Activated T-helper 1 cell treated with anti-CD3 and anti-CD28 coated beads, Interleukin-12 subunit alpha, Interleukin-12 subunit beta, Interleukin-2, Interleukin-4 antibody, amounts not matched to agents 30 ng/mL and 10 ng/mL and 1 ng/mL, durations not matched to agents 14 hours and 24 hours and 36 hours (primary cell): ENCODE measurements at regions not wholly inside any gene's neighbourhood (a gene's known extent, or its start where the extent isn't known, plus 50 kb on each side); places are given as distances from the start of the nearest gene placed in this dataset.

Source experiments
- DNase-seq: peaks from one replicate; pipeline ENCODE4 v3.0.0; 2021; ENCODE audit warnings: low spot score
- H3K27ac Mint-ChIP-seq: one replicate; pipeline ENCODE4 v1.8.0; 2021; ENCODE audit warnings: mild to moderate bottlenecking, mixed read lengths
- H3K27me3 Mint-ChIP-seq: one replicate; pipeline ENCODE4 v1.8.0; 2022; ENCODE audit warnings: mild to moderate bottlenecking, moderate library complexity, mixed read lengths; ENCODE audit not compliant: insufficient read depth
- H3K36me3 Mint-ChIP-seq: one replicate; pipeline ENCODE4 v1.8.0; 2021; ENCODE audit warnings: low read depth, mixed read lengths
- H3K4me1 Mint-ChIP-seq: one replicate; pipeline ENCODE4 v1.8.0; 2021; ENCODE audit warnings: low read depth, mixed read lengths
- H3K4me3 Mint-ChIP-seq: one replicate; pipeline ENCODE4 v1.8.0; 2021; ENCODE audit warnings: mild to moderate bottlenecking, moderate library complexity, mixed read lengths
- H3K9me3 Mint-ChIP-seq: one replicate; pipeline ENCODE4 v1.8.0; 2021; ENCODE audit warnings: mixed read lengths
- intact Hi-C: fragments of 100-400 bp; cut with micrococcal nuclease; formaldehyde crosslinking; loops from one replicate; pipeline ENCODE4 v1.15.1; 2024

- DNase-seq: no peak
- Mint-ChIP-seq H3K4me1 (peaks cover 17% of the 10 kb centered on the region), H3K27ac (no peak overlapping the region), H3K36me3 (no peaks in the 10 kb centered on the region), H3K4me3 (no peak overlapping the region), H3K9me3 (no peaks in the 10 kb centered on the region), H3K27me3 (peaks cover 2% of the 10 kb centered on the region)
- intact Hi-C loops: no loop called here
These were observed 122.3 kb upstream of the OTUD4 start for GRCh38 chr4:145302725-145303124.

DNA sequence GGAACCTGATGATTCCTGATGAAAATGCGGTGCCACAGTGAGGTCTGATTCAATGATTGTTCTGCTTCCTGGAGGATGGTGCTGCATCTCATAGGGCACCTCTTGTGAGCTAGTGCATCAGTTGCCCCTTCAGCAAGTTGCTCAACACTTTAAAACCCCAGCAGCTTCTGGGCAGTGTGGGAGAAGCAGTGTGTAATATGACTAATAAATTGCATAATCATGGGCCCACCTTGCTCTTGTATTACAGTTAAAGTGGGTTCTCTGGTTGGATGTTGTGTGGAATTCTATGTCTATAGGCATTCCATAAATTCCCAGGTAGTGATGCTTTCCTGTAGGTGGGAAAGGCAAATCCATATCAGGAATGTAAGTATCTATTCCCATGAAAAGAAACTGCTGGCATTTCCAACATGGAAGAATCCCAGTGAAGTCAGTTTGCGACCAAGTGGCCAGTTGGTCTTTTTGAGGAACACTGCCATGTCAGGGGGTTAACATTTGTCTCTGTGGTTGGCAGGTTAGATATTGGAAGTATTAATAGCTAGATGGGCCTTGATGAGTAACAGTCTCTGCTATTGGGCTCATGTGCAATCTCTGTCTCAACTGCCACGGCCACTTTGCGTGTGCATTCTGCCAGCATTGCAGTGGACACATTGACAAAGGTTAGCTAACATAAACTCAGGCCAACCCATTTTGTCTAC is 121.1 kb upstream of the OTUD4 start:
- H3K27ac Mint-ChIP-seq: no peak overlapping the region
- no peaks in the 10 kb centered on the region for H3K36me3 Mint-ChIP-seq
- DNase-seq: no peak
- H3K27me3 Mint-ChIP-seq: peaks cover 4% of the 10 kb centered on the region
- intact Hi-C loops: no loop called here
- peaks cover 17% of the 10 kb centered on the region for H3K4me1 Mint-ChIP-seq
- no peak overlapping the region for H3K4me3 Mint-ChIP-seq
- no peaks in the 10 kb centered on the region for H3K9me3 Mint-ChIP-seq

DNA sequence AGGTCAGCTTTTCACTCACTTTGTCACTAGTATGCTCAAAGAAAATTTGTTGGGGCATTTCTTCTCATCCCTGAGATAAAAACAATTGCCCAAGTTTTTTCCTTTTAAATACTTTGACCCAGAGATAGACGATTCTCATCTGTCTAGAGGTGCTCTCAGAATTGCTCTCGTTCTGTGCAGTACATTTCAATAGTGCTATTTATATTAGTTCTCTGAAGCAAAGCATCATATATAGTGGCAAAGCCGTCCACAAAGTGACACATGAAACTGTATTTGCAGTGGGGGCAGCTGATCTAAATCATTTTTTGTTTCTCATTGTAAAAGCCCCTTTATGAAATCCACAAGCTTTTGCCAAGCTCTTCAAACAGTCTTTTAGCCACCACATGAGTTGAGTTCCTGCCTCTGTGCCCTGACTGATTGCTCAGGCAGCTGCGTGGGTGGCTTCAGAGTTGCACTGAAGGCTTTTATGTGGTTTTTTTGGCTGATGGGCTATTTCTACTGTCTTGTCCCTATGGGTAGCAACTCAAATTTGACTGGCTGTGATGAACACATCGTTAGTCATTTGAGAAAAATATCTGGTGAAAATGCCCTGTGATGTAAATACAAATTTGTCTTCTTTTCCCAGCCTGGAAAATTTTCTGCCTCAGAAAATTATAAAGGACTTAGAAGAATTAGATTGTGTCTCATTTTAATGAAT is 119.1 kb upstream of the OTUD4 start:
- intact Hi-C loops: loop anchor here (1.0 to 10.0 kb wide), 7 partner anchors 119 to 1125 kb away; partner anchors contain the start of genes LSM6, MMAA, OTUD4 and SMAD1
- H3K27me3 Mint-ChIP-seq: peaks cover 6% of the 10 kb centered on the region
- H3K4me1 Mint-ChIP-seq: peaks cover 17% of the 10 kb centered on the region
- no peak overlapping the region for H3K27ac Mint-ChIP-seq
- no peak overlapping the region for H3K4me3 Mint-ChIP-seq
- no peaks in the 10 kb centered on the region for H3K9me3 Mint-ChIP-seq
- peak; percentile 2 for DNase-seq
- no peaks in the 10 kb centered on the region for H3K36me3 Mint-ChIP-seq

GRCh38 chr4:145298885-145299284 is 118.5 kb upstream of the OTUD4 start:
- DNase-seq: no peak
- intact Hi-C loops: loop anchor here (1.0 to 10.0 kb wide), 7 partner anchors 119 to 1124 kb away; partner anchors contain the start of genes LSM6, MMAA, OTUD4 and SMAD1
- H3K4me1 Mint-ChIP-seq: peaks cover 17% of the 10 kb centered on the region
- H3K36me3 Mint-ChIP-seq: no peaks in the 10 kb centered on the region
- H3K4me3 Mint-ChIP-seq: no peak overlapping the region
- peaks cover 8% of the 10 kb centered on the region for H3K27me3 Mint-ChIP-seq
- no peaks in the 10 kb centered on the region for H3K9me3 Mint-ChIP-seq
- no peak overlapping the region for H3K27ac Mint-ChIP-seq

DNA sequence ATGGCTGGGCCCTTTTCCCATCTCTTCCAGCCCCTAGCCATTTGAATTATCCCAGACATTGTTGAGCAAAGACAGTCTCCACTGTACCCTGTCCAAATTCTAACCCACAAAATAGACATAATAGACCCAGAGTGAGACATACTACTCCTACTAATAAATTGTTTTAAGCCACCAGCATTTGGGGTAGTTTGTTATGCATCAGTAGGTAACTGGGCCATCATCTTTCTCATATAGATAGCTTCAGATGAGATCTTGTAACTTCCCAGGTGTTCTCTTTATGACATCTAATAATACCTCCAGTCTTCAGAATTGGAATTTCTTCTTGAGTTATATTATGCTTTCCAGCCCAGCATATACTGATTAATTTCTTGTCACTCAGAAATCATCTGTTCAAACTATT is 117.2 kb upstream of the OTUD4 start:
- no peak for DNase-seq
- Mint-ChIP-seq H3K4me3 (no peak overlapping the region), H3K27me3 (peaks cover 8% of the 10 kb centered on the region), H3K9me3 (no peaks in the 10 kb centered on the region), H3K36me3 (no peaks in the 10 kb centered on the region), H3K4me1 (peaks cover 17% of the 10 kb centered on the region), H3K27ac (no peak overlapping the region)
- intact Hi-C loops: loop anchor here (5.0 to 10.0 kb wide), 2 partner anchors 880 to 1123 kb away; partner anchors contain the start of gene LSM6

- intact Hi-C loops: loop anchor here (5.0 to 10.0 kb wide), 2 partner anchors 882 to 1121 kb away; partner anchors contain the start of gene LSM6
These were observed 115.2 kb upstream of the OTUD4 start for GRCh38 chr4:145295547-145295946.

GRCh38 chr4:145295122-145295521 is 114.7 kb upstream of the OTUD4 start:
- Mint-ChIP-seq H3K4me3 (no peak overlapping the region), H3K27ac (no peak overlapping the region), H3K4me1 (peaks cover 12% of the 10 kb centered on the region), H3K27me3 (peaks cover 13% of the 10 kb centered on the region), H3K9me3 (no peaks in the 10 kb centered on the region), H3K36me3 (no peaks in the 10 kb centered on the region)
- no peak for DNase-seq
- intact Hi-C loops: loop anchor here (5.0 to 10.0 kb wide), 2 partner anchors 882 to 1120 kb away; partner anchors contain the start of gene LSM6

More at GRCh38 chr4:145295547-145295946, 115.2 kb upstream of the OTUD4 start:
- no peaks in the 10 kb centered on the region for H3K36me3 Mint-ChIP-seq
- H3K27me3 Mint-ChIP-seq: peaks cover 13% of the 10 kb centered on the region
- H3K4me1 Mint-ChIP-seq: peaks cover 16% of the 10 kb centered on the region
- H3K27ac Mint-ChIP-seq: no peak overlapping the region
- no peak overlapping the region for H3K4me3 Mint-ChIP-seq
- no peak for DNase-seq
- H3K9me3 Mint-ChIP-seq: no peaks in the 10 kb centered on the region

DNA sequence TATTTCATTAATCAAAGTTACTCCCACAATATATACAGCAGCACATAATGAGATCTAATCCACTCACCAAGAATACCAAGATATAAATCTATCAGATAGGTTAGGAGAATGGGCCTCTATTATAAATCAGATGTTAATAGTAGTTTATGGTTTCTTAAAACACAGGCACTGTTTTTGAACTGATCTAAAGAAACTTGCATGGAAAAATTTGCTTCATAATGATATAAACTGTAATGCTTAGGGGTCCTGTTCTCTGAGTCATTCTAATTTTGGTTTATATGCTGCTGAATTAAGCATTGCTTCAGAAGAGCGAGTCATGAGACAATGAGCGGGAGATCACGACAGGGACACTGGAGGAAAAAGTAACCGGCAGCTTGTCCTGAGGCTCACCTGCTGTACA is 113.3 kb upstream of the OTUD4 start:
- intact Hi-C loops: loop anchor here (10.0 kb wide), 1 partner anchor 1119 kb away; no protein-coding TSS in a partner anchor
- Mint-ChIP-seq H3K36me3 (no peaks in the 10 kb centered on the region), H3K27ac (no peak overlapping the region), H3K27me3 (peaks cover 13% of the 10 kb centered on the region), H3K4me3 (no peak overlapping the region), H3K4me1 (no peaks in the 10 kb centered on the region), H3K9me3 (no peaks in the 10 kb centered on the region)
- DNase-seq: no peak

DNA sequence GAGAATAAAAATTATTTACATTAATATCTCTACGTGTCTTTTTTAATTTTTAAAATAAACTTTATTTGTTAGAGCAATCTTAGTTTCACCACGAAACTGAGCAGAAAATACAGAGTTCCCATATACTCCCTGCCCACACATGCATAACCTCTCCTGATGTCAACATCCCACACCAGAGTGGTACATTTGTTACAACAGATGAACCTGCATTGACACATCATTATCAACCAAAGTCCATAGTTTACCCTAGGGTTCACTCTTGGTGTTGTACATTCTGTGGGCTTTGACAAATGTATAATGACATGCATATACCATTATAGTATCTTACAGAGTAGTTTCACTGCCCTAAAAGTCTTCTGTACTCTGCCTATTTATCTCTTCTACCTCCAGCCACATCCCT is 110.6 kb upstream of the OTUD4 start:
- intact Hi-C loops: loop anchor here (10.0 kb wide), 1 partner anchor 1116 kb away; no protein-coding TSS in a partner anchor
- Mint-ChIP-seq H3K9me3 (no peaks in the 10 kb centered on the region), H3K27me3 (peaks cover 11% of the 10 kb centered on the region), H3K4me1 (no peaks in the 10 kb centered on the region), H3K27ac (no peak overlapping the region), H3K4me3 (no peak overlapping the region), H3K36me3 (no peaks in the 10 kb centered on the region)
- DNase-seq: no peak

- no peak overlapping the region for H3K27ac Mint-ChIP-seq
- H3K27me3 Mint-ChIP-seq: peaks cover 7% of the 10 kb centered on the region
- intact Hi-C loops: loop anchor here (10.0 kb wide), 1 partner anchor 1115 kb away; no protein-coding TSS in a partner anchor
- H3K4me1 Mint-ChIP-seq: no peaks in the 10 kb centered on the region
- no peak overlapping the region for H3K4me3 Mint-ChIP-seq
- H3K9me3 Mint-ChIP-seq: no peaks in the 10 kb centered on the region
- no peaks in the 10 kb centered on the region for H3K36me3 Mint-ChIP-seq
- no peak for DNase-seq
These were observed 109.2 kb upstream of the OTUD4 start for GRCh38 chr4:145289403-145290076.

DNA sequence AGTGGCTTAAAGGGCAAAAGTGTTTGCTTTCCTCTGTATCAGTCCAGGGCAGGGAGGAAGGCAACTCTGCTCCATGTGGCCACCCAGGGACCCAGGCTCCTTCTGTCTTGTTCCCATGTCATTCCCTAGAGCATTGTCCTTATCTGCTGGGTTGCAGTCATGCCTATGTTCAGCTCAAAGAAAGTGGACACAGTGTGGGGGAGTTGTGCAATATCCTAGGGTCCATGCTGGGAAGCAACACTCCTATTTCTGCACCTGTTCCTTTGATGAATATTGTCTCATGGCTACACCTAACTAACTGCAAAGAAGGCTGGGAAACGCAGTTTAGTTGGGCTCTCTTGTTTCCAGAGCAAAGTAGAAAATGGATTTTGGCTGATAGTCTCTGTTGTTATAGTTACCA is 107.0 kb upstream of the OTUD4 start:
- no peaks in the 10 kb centered on the region for H3K4me1 Mint-ChIP-seq
- DNase-seq: no peak
- no peaks in the 10 kb centered on the region for H3K36me3 Mint-ChIP-seq
- H3K27me3 Mint-ChIP-seq: peaks cover 5% of the 10 kb centered on the region
- H3K4me3 Mint-ChIP-seq: no peak overlapping the region
- H3K27ac Mint-ChIP-seq: no peak overlapping the region
- intact Hi-C loops: no loop called here
- H3K9me3 Mint-ChIP-seq: no peaks in the 10 kb centered on the region

GRCh38 chr4:145285928-145286327 is 105.5 kb upstream of the OTUD4 start:
- Mint-ChIP-seq H3K36me3 (no peaks in the 10 kb centered on the region), H3K4me3 (no peak overlapping the region), H3K27me3 (no peaks in the 10 kb centered on the region), H3K9me3 (no peaks in the 10 kb centered on the region), H3K4me1 (no peaks in the 10 kb centered on the region), H3K27ac (no peak overlapping the region)
- no peak for DNase-seq
- intact Hi-C loops: no loop called here

DNA sequence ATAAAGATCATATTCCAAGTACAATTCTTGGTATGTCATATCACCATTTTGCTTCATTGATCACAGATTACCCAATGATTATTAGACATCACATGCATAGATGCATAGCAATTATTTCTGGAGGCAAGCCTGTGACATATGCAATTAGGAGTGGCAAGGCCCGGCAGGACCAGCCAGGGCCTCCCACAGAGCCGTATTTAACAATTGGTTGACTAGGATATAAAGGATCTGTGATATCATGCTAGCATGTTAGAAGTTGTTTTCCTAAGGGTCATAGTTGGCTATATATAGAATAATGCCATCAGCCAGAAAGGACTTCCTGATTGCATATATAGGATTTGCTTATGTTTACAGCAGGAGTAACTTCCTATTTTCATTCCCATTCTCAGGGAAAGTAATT is 103.5 kb upstream of the OTUD4 start:
- Mint-ChIP-seq H3K4me1 (no peaks in the 10 kb centered on the region), H3K27ac (no peak overlapping the region), H3K4me3 (no peak overlapping the region), H3K9me3 (no peaks in the 10 kb centered on the region), H3K36me3 (no peaks in the 10 kb centered on the region), H3K27me3 (no peaks in the 10 kb centered on the region)
- DNase-seq: no peak
- intact Hi-C loops: no loop called here
